Skin of body (tissue), 1 donor: ENCODE measurements at regions not wholly inside any gene's neighbourhood (a gene's known extent, or its start where the extent isn't known, plus 50 kb on each side); places are given as distances from the start of the nearest gene placed in this dataset.

Experiments used
- DNase-seq: peaks from one replicate; lab custom pipeline; 2025; lab: John Stamatoyannopoulos, UW

DNA sequence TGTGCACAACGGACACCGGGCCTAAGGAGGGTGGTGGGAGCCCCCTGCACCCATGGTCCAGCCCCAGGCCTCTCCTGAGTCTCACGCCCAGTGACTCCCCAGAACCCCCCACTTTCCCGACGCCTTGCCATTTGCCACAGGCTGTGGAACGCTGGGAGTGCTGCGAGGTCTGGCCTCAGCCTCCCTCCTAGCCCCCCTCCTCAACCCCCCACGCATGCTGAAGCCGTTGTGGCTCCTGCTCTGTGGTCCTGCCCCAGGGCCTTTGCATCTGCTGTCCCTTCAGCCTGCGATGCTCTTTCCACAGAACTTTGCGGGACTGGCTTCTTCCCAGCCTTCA, 226.0 kb upstream of the GSE1 start:
- DNase-seq = no peak

DNA sequence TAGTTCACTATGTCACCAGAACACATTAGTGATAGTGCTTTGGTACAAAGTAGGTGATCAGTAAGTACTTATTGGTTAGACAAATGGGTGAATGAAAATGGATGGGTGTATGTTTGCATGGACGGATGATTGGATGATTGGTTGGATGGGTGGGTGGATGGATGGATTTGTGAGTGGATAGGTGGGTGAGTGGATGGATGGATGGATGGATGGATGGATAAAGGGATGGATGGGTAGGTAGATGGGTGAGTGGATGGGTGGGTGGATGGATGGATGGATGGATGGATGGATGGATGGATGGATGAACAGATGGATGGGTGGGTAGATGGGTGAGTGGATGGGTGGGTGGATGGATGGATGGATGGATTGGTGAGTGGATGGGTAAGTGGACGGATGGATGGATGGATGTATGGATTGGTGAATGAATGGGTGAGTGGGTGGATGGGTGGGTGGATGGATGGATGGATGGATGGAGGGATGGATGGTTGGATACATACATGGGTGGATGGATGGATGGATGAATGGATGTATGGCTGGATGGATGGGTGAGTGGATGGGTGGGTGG, 225.3 kb upstream of the GSE1 start:
- DNase-seq = no peak

DNA sequence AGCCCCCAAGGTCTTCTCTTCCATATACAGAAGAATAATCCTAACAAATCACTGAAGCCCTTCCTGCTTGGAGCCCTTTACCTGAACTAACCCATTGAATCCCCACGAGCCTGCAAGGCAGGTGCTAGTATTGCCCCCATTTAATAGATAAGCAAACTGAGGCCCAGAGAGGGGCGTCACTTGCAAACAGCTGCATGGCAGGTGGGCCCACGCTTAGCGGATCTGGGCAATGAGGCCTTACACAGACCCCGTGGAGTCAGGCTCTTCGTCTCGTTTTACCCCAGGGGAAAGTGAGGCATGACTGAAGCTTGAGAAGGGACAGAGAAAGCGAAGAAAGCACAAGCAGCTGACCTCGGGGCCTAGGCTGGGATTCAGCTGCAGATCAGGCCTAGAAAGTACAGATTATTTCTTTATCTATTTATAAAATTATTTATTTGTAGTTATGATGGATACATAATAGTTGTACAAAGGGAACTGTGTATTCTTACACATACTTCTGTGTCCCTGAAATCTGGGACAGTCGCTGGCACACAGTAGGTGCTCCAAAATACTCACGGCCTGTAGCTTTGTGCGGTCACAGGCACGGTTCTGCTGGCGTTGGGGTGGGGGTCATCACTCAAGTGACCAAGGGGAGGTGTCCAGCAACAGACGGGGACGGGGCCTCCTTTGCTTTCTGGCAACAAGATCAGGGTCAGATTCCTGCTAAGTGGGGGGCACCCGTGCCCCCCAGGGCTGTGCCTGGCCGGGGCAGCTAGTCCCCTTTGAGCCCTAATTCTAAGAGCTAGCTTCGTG, 223.2 kb upstream of the GSE1 start:
- DNase-seq = no peak

DNA sequence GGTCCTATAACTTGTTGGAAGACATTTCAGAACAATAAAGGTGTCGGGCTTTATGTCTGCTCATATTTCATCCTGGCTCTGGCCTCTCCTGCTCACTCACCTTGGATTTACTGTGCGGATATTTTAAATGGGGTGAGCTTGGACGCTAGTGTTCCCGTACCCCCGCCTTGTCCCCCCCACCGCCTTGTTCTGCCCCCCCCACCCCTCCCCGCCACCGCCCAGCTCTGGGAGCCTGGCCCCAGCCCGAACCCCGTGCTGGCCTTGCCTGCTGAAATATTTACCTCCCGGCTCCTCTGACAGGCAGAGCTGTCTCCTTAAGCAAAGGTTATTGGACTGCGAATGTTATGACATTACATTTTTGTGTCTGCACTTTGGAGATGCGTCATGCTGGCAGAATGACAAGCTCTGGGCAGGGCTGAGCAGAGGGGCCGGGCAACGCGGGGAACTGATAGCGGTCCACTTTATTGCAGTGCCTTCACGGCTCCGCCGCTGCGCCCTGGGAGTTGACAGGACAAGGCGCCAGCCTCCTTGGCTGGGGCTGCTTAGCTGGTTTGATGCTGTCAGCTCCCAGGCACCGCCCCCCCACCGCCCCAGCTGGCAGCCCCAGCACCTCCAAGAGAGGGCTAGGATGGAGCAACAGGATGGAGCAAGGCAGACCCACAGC, 222.5 kb upstream of the GSE1 start:
- peak; percentile 23 for DNase-seq

DNA sequence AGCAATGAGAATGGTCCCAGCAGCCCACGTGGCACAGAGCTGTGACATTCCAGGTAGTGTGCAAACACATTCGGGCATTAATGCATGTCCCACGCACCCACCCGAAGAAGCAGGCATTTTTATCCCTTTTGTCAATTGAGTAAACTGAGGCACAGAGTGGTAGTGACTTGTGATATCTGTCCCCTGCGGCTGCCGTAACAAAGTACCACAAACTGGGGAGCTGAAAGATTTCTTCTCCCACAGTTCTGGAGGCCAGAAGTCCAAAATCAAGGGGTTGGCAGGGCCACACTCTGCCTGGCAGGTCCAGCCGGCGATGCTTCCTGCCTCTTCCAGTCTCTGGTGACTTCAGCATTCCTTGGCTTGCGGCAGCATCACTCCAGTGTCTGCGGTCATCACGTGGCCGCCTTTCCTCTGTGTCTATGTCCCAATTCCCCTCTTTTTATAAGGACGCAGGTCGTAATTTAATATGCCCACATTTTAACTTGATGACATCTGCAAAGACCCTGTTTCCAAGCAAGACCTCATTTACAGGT, 221.9 kb upstream of the GSE1 start:
- DNase-seq = no peak

DNA sequence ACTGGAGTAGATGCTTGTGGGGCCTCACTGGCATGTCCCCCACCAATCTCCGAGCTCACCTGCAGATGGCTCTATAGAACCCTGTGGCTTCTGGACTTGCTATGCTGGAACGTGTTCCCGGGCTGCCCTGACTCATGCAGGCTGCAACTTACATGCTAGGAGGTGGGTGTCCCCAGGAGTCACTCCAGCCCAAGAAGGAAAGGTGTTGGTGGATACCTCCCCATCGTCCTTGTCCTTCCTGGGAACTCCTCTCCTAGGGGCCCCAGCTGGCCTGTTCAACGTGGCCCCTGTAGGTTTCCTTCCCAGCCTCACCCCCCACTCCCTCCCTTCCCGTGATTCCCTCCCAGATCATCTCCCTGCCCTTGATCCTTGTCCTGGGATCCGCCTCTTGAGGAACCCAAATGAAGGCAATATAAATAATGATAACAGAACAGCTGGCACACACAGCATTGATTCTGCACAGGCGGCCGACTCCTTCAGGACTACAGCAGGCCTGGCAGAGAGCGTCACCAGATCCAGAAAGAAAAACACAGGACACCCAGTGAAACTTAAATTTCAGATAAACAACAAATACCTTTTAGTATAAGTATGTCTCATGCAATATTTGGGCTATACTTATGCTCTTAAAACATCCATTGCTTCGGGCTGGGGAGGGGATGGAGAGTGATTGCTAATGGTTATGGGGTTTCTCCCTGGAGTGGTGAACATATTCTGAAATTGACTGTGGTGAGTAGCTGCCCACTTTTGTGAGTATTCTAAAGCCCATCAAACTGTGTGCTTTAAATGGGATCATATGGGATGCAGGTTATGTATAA, 221.1 kb upstream of the GSE1 start:
- no peak for DNase-seq

DNA sequence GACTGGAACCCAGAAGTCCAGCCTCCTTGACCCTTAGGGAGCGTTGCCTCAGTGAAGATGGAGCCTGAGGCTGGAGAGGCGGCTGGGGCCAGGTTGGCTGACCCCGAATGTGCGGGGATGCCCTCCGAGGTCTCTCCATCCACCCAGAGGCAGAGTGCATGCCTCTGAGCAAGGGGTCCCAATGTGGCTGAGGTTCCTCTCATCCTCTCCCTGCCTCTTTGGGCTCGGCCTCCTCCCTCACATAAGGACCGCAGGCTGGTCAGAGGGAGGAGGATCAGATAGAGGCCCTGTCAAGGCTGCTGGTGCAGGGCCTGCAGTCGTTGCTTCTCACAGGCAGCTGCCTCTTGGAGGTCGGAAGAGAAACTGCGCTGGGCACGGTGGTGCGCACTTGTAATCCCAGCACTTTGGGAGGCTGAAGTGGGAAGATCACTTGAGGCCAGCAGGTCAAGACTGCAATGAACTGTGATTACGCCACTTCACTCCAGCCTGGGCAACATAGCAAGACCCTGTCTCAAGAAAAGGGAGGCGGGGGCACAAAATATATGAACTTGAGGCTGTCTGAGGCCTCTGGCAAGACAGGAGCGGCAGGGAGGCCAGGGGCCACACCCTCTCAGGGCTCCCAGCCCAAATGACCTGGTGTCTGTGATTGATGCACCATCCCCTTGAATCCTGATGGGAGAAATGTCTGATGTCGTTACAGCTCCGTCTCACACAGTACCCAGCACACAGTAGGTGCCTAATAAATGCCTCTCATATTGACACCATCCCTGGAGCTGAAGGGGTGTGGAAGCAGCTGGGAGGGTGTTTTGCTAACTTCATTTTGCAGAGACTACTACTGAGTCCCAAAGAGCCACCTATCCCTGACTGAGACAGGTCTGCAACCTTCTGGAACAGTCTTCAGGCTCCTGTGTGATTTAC, 220.1 kb upstream of the GSE1 start:
- DNase-seq = no peak

DNA sequence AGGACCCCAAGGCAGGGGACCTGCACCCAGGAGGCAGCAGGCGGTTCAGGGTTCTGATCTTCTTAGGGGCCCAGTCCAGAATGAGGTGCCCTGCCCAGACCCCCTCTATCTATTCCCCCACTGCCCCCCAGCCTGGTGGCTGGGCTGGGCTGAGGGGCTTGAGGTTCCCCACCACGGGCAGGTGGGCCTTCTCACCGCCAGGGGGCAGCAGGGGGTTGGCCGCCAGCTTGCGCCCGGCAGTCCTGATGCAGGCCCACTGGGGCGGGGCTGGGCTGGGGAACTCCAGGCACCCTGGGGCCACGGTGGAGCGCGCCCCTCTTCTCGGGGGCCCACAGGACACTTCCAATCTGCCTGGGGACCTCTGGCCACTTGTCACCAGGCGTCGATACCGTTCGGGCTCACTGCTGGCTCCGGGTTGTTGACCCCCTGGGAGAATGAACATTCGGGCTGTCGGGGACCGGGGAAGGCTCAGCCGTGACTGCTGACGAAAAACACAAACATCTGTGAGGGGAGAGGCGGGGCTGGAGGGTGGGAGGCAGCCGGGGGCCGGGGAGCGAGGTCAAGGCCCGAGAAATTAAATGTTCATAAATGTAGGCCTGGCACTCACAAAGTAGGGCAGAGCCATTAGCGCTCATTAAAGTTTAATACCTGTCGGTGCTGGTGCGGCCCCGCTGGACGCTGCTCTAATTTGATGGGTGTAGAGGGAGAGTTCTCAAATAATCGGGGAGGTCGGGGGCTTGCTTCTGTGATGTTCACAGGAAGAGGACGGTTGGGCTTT, 219.3 kb upstream of the GSE1 start:
- no peak for DNase-seq

DNA sequence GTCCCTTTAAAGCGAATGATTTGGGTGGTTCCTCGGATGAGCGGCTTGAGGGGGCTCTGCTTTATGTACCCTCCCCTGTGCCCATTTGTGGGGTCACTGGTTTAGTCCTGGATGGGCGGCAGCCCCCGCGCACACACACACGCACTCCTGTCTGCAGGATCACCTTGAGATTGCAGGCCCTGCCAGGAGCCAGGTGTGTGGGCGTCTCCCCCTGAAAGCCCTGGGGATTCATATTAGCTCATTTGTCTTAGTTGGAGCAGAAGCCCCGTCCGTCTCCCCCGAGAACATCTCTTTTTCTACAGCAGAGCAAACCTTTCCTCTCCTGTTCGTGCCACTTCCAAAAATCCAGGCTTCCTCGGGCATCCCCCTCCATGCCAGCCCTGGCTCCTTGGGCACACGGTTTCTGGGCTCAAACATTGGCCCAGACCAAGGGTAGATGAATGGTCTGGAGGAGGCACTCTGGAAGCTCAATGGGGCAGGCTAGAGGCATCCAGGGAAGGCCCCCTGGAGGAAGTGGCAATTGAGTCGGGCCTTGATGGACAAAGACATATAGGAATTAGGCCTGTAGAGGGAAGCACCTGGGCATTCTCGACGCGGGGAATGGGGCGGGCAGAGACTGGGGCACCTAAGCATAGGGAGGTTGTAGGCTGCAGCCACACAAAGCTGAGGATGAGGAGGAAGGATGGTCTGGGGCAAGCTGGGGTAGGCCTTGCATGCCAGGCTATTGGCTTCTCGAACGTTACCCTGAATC, 218.5 kb upstream of the GSE1 start:
- no peak for DNase-seq

DNA sequence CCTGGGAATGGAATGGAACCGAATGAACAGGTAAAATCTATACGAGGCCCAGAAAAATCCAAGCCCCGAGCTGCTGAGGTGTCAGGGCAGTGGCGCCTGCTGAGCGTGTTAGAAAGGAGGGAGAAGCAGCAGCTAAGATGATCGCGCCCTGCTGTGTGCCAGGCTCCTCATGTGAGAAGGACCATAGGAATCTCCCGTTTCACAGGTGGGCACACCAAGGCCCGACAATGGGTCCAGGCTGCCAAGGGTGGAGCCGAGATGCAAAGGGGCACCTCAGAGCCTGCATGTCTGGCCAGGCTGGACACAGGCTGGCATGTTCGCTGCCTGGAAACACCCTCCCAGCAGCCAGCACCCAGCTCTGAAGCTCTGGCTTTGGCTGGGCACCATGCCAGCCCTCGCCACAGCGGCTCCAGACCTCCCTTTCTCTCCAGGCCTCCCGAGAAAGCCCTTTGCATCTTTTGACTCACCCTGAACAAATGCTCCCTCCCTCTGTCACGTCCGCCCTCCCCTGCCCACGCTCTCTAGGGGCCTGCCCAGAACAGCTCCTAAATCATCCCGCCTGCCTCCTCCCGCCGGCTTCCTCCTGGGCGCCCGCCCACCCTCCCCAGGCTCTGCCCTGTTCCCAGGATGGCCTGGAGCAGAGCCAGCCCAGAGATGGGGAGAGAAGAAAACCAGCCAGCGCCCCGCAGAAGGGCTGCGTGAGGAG, 217.8 kb upstream of the GSE1 start:
- DNase-seq = peak; percentile 25

DNA sequence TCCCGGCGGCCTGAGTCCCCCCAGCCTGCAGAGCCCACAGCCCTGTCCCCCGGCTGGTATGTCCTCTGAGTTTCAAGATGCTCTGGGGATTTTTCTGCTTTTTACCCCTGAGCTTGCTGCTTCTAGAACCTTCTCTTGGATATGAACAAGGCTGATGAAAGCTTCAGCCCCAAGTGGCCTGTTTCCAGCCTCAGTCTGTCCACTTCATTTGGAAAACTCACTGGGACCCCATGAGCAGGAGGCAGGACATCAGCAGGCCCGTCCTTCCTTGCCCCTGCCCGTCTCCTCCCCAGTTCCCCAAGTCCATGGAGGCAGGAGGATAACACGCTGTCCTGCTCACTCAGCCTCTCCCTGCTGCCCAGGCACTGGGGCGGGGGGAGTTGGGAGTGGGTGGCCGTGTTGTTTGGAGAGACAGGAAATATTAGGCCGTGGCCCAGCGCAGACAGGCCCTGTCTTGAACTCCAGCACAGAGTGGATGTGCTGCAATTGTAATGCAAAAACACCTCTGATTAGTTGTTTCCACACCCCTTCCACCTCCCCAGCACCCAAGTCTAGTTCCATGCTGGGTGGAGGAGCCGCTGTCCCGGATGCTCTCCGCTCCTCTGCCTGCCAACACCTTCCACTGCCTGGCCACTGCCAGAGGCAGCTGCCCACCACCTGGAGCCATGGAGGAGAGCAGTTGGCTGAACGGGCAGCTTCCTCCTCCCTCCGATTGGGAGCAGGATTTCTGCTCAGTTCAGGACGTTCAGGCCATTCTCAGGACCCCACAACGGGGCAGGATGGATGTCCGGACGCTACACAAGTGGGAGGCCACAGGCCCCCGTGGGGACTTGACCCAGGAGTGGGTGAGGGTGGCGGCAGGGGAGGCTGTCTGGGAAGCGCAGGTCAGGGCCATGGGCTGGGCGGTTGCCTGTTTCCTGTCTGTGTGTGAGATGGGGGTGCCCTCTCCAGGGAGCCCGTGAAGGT, 216.9 kb upstream of the GSE1 start:
- DNase-seq = no peak

DNA sequence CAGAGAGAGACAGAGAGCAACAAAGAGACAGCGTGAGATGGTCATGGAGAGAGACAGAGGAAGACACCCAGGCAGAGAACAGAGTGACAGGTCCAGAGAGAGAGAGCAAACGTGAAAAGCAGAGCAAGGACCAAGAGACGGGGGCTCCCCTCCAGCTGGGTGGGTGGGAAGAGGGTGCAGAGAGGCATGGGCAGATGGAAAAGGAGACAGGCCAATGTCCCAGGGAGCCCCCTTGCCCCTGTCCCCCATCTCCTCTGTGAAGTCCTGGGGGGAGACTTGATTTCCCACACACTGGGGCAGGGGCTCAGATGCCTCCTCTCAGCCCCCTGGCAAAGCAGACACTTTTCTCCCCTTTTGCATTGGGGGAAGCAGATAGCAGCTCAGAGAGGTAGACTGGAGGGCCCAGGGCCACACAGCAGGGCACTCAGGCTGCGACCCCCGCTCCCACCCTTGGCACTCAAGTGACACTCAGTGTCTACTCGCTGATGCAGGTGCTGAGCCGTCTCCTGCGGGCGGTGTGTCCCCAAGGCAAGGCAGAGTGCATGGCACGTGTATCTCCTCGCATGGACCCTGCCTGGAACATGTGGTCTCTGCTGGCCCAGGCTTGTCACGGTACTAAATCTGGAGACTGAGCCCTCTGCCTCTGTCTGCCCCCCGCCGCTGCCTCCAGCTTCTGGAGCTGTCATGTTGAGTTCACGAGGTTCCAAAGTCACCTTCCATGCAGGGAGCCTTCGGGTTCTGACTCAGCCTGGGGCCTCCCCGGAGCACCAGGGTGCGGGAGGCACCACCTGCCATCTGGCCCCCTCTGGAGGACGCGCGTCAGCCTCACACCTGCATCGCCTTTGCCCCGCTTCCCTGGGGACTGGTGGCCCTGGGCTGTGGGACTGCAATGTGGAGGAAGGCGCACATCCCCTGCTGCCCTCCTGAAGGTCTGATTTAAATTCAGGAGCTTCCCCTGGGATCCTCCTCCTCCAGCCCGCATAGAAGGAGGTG, 215.9 kb upstream of the GSE1 start:
- DNase-seq = no peak

DNA sequence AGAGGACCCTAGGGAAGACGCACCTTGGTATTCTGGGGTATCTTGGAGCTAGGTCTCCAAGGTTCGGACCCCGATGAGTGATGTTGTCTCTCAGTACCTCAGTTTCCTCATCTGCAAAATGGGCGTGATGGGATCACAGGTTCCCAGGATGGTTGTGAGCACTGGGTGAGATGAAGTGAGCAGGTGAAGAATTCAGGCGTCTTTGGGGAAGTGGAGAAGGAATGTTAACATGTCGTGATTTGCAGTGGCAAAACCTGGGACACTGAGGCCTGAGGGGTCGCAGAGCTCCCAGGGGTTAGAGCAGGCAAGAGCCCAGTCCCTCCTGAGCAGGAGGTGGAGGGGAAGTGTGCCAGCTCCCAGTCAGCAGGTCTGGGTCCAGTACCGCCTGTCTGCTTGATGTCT, 215.1 kb upstream of the GSE1 start:
- DNase-seq = no peak

DNA sequence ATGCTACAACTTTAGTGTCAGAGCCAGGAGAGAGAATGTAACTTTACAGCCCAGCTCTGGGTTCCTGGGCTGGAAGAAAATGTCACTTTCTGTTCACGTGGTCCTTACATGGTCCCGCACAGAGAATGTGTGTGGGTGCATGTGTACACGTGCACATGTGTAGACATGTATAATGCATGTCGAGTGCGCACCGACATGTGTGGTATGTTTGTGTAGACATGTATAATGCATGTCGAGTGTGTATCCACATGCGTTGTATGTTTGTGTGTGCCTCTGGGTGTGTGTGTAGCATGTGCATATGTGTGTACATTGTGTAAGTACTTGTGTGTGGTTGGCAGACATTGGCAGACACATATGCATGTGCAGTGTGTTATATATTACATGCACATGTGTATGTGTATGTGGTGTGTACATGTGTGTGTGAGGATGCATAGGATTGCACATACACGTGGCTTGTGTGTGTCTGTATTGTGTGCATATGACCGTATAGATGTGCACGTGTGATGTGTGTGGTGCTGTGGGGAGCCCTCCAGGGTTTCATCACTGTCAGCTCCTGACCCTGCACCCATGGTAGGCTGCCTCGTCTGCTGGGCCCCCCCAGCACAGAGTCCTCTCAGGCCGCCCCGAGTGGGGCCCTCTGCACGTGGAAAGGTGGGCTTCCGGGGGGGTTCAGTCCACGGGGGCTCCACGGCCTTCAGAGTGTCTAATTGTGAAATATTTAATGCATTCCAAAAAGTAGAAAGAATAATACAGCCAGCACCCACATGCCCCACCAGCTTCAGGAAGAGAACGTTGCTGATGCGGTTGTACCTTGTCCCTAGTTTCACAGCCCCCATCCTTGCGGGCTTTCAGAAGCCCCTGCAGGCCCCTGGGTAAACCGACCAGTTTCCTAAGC, 214.2 kb upstream of the GSE1 start:
- no peak for DNase-seq
